ENCODE measurements at regions not wholly inside any gene's neighbourhood (a gene's known extent, or its start where the extent isn't known, plus 50 kb on each side); places are given as distances from the start of the nearest gene placed in this dataset.
"Not testable (repeated sequence)": the region's sequence is repeated elsewhere in the genome, so short reads cannot be mapped to it uniquely, and the experiment has no call there.

- no peak overlapping the region for H3K4me3 ChIP-seq
- H3K4me1 ChIP-seq = no peaks in the 10 kb centered on the region
- no peak for TF ChIP-seq POLR2A (IDR thresholded peaks at IDR 0.05)
- no peak for TF ChIP-seq CTCF (IDR thresholded peaks at IDR 0.05)
- DNase-seq (no peak), ATAC-seq (no peak)
- 67% methylated on average over 18 of the region's 23 CpGs for WGBS (ENCODE audit: insufficient coverage, low coverage, low lambda C conversion rate, missing lambda C conversion rate)
- H3K9me3 ChIP-seq = no peaks in the 10 kb centered on the region
- no peaks in the 10 kb centered on the region for H3K36me3 ChIP-seq
- no peaks in the 10 kb centered on the region for H3K27me3 ChIP-seq
- intact Hi-C loops (cut with DNase I) = no loop called here
- no peak overlapping the region for H3K27ac ChIP-seq
Observed at GRCh38 chr5:4023091-4023752, 427.6 kb downstream of the IRX1 start.

GRCh38 chr5:4023753-4024335 is 428.2 kb downstream of the IRX1 start:
- no peak for ATAC-seq
- TF ChIP-seq CTCF (IDR thresholded peaks at IDR 0.05) (no peak), POLR2A (IDR thresholded peaks at IDR 0.05) (no peak)
- DNase-seq = no peak
- Histone ChIP-seq H3K4me3 (no peak overlapping the region), H3K4me1 (no peaks in the 10 kb centered on the region), H3K27ac (no peak overlapping the region), H3K27me3 (no peaks in the 10 kb centered on the region), H3K9me3 (no peaks in the 10 kb centered on the region), H3K36me3 (no peaks in the 10 kb centered on the region)
- intact Hi-C loops (cut with DNase I) = no loop called here

- no peaks in the 10 kb centered on the region for H3K4me1 ChIP-seq
- H3K27ac ChIP-seq = no peak overlapping the region
- H3K36me3 ChIP-seq = no peaks in the 10 kb centered on the region
- no peaks in the 10 kb centered on the region for H3K9me3 ChIP-seq
- no peak overlapping the region for H3K4me3 ChIP-seq
- 35% methylated on average over 15 of the region's 17 CpGs for WGBS (ENCODE audit: insufficient coverage, low coverage, low lambda C conversion rate, missing lambda C conversion rate)
- intact Hi-C loops (cut with DNase I) = no loop called here
- no peak for DNase-seq
- TF ChIP-seq CTCF (IDR thresholded peaks at IDR 0.05) = no peak
- no peak for TF ChIP-seq POLR2A (IDR thresholded peaks at IDR 0.05)
- ATAC-seq = no peak
- H3K27me3 ChIP-seq = no peaks in the 10 kb centered on the region
Observed at GRCh38 chr5:4027088-4027734, 431.6 kb downstream of the IRX1 start.

GRCh38 chr5:4028384-4028783 is 432.8 kb downstream of the IRX1 start:
- Histone ChIP-seq H3K4me1 (no peaks in the 10 kb centered on the region), H3K9me3 (no peaks in the 10 kb centered on the region), H3K27ac (no peak overlapping the region), H3K4me3 (no peak overlapping the region), H3K27me3 (no peaks in the 10 kb centered on the region), H3K36me3 (no peaks in the 10 kb centered on the region)
- TF ChIP-seq POLR2A (IDR thresholded peaks at IDR 0.05) (no peak), CTCF (IDR thresholded peaks at IDR 0.05) (no peak)
- intact Hi-C loops (cut with DNase I) = no loop called here
- ATAC-seq (no peak), DNase-seq (no peak)
- WGBS (ENCODE audit: insufficient coverage, low coverage, low lambda C conversion rate, missing lambda C conversion rate) = 34% methylated on average over 2 of the region's 2 CpGs

- ATAC-seq; H3K36me3 ChIP-seq; H3K27ac ChIP-seq; H3K9me3 ChIP-seq; H3K27me3 ChIP-seq; H3K4me1 ChIP-seq; DNase-seq; H3K4me3 ChIP-seq; intact Hi-C loops (cut with DNase I): not testable (repeated sequence)
- 53% methylated on average over 1 of the region's 1 CpG for WGBS (ENCODE audit: insufficient coverage, low coverage, low lambda C conversion rate, missing lambda C conversion rate)
Observed at GRCh38 chr5:4033546-4033945, 437.9 kb downstream of the IRX1 start.
